Activated naive CD8-positive, alpha-beta T cell treated with anti-CD3 and anti-CD28 coated beads, Interleukin-2, amount 50 U/mL, for 24 hours (primary cell): ENCODE measurements at regions not wholly inside any gene's neighbourhood (a gene's known extent, or its start where the extent isn't known, plus 50 kb on each side); places are given as distances from the start of the nearest gene placed in this dataset.
"Not testable (repeated sequence)": the region's sequence is repeated elsewhere in the genome, so short reads cannot be mapped to it uniquely, and the experiment has no call there.

ENCODE experiments used
- ATAC-seq: fragments of 150-1000 bp; cut with Tn5 transposase; one replicate; pipeline ENCODE4 v1.10.0; 2021
- DNase-seq: peaks from one replicate; pipeline ENCODE4 v3.0.0; 2021
- H3K27ac Mint-ChIP-seq: one replicate; pipeline ENCODE4 v1.8.0; 2021; ENCODE audit warnings: mild to moderate bottlenecking, mixed read lengths
- H3K27me3 Mint-ChIP-seq: one replicate; pipeline ENCODE4 v1.8.0; 2021; ENCODE audit warnings: mixed read lengths
- H3K36me3 Mint-ChIP-seq: one replicate; pipeline ENCODE4 v1.8.0; 2021; ENCODE audit warnings: low read depth, mixed read lengths
- H3K4me1 Mint-ChIP-seq: one replicate; pipeline ENCODE4 v1.8.0; 2021; ENCODE audit warnings: mixed read lengths
- H3K4me3 Mint-ChIP-seq: one replicate; pipeline ENCODE4 v1.8.0; 2021; ENCODE audit warnings: mild to moderate bottlenecking, moderate library complexity, mixed read lengths
- H3K9me3 Mint-ChIP-seq: one replicate; pipeline ENCODE4 v1.8.0; 2021; ENCODE audit warnings: mixed read lengths

DNA sequence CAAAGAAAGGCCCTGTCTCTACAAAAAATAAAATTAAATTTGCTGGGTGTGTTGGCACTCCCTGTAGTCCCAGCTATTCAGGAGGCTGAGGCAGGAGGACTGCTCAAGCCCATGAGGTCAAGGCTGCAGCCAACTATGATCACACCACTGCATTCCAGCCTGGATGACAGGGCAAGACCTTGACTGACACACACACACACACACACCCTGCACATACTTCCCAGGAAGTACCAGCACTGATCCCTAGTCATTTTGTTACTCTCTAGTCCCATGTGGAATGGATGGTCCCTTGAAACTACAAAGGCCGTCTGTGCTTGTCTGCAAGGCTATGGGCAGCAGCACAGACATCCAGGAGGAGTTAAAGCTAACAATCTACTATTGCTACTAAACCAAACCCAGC is 59.7 kb upstream of the CYP2D6 start:
- DNase-seq (no peak), ATAC-seq (no peak)
- Mint-ChIP-seq H3K9me3 (no peaks in the 10 kb centered on the region), H3K36me3 (peaks cover 9% of the 10 kb centered on the region), H3K27ac (no peak overlapping the region), H3K4me3 (no peak overlapping the region), H3K27me3 (no peaks in the 10 kb centered on the region), H3K4me1 (peaks cover 58% of the 10 kb centered on the region)

GRCh38 chr22:42189761-42190160 is 59.2 kb upstream of the CYP2D6 start:
- H3K4me3 Mint-ChIP-seq = no peak overlapping the region
- H3K4me1 Mint-ChIP-seq = peaks cover 55% of the 10 kb centered on the region
- no peaks in the 10 kb centered on the region for H3K27me3 Mint-ChIP-seq
- no peaks in the 10 kb centered on the region for H3K9me3 Mint-ChIP-seq
- H3K36me3 Mint-ChIP-seq = peaks cover 9% of the 10 kb centered on the region
- ATAC-seq (no peak), DNase-seq (no peak)
- H3K27ac Mint-ChIP-seq = no peak overlapping the region

GRCh38 chr22:42188808-42189447 is 58.3 kb upstream of the CYP2D6 start:
- Mint-ChIP-seq H3K27me3 (no peaks in the 10 kb centered on the region), H3K9me3 (no peaks in the 10 kb centered on the region), H3K27ac (peak overlapping the region; percentile 17), H3K4me1 (peaks cover 53% of the 10 kb centered on the region), H3K4me3 (no peak overlapping the region), H3K36me3 (peaks cover 9% of the 10 kb centered on the region)
- DNase-seq (no peak), ATAC-seq (peak; percentile 59)

GRCh38 chr22:42187646-42188045 is 57.0 kb upstream of the CYP2D6 start:
- ATAC-seq (no peak), DNase-seq (no peak)
- no peaks in the 10 kb centered on the region for H3K27me3 Mint-ChIP-seq
- no peaks in the 10 kb centered on the region for H3K9me3 Mint-ChIP-seq
- H3K4me1 Mint-ChIP-seq = peaks cover 53% of the 10 kb centered on the region
- no peak overlapping the region for H3K4me3 Mint-ChIP-seq
- no peak overlapping the region for H3K27ac Mint-ChIP-seq
- H3K36me3 Mint-ChIP-seq = peaks cover 9% of the 10 kb centered on the region

DNA sequence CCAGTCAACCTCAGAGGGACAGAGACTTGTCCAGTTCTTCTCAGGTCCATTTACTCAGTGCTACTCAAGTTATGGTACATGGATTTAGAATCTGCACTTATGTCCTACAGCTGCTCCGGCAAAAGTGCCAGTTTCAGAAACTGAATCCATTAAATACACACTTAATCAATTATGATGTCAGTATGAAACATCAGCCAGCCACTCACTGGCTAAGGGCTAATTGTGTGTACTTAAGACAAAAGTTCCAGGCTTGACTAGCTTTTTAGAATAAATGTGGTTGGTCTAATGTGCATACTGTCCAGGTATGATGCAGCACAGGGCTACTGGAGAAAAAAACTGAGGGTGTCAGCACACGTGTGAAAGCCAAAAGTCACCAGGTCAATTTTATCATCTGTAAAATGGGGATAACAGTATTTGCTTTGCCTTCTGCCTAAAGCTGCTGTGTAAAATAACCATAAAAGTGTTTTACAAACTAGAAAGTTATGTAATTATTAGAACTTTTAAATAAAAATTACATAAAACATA is 55.4 kb upstream of the CYP2D6 start:
- Mint-ChIP-seq H3K9me3 (no peaks in the 10 kb centered on the region), H3K27ac (no peak overlapping the region), H3K4me3 (no peak overlapping the region), H3K36me3 (peaks cover 5% of the 10 kb centered on the region), H3K27me3 (no peaks in the 10 kb centered on the region), H3K4me1 (peaks cover 62% of the 10 kb centered on the region)
- no peak for DNase-seq
- ATAC-seq = no peak

GRCh38 chr22:42184852-42185251 is 54.2 kb upstream of the CYP2D6 start:
- ATAC-seq (no peak), DNase-seq (no peak)
- peaks cover 73% of the 10 kb centered on the region for H3K4me1 Mint-ChIP-seq
- H3K4me3 Mint-ChIP-seq = no peak overlapping the region
- H3K9me3 Mint-ChIP-seq = no peaks in the 10 kb centered on the region
- H3K27me3 Mint-ChIP-seq = no peaks in the 10 kb centered on the region
- no peak overlapping the region for H3K27ac Mint-ChIP-seq
- peaks cover 9% of the 10 kb centered on the region for H3K36me3 Mint-ChIP-seq

- Mint-ChIP-seq H3K36me3 (peaks cover 16% of the 10 kb centered on the region), H3K4me1 (peaks cover 71% of the 10 kb centered on the region)
- peak; percentile 59 for ATAC-seq
- not testable (repeated sequence) for H3K9me3 Mint-ChIP-seq, H3K4me3 Mint-ChIP-seq, DNase-seq, H3K27ac Mint-ChIP-seq, H3K27me3 Mint-ChIP-seq
Measured at GRCh38 chr22:42183461-42184059, 53.0 kb upstream of the CYP2D6 start.

DNA sequence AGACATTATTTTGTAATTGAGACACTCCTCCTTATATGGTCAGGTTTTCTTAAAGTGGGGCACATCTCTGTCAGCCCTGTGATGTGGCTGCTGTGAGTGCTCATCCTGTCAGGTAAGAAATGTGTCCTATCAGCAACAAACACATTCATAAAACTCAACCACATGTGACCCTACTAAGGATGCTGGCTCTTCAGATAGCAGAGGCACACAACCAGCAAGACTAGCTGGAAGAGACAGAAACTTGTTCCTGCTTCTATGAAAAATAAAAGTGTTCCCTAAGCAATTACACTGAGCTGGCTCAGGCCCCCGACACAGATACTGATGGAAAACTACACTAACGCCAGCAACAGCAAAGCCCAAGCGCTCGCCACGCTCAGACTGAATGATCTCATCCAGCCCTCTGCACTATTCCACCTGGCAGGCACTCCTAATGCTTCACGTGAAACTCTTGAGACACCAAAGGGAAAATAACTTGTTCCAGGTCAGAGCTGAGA is 49.8 kb upstream of the CYP2D6 start:
- H3K4me1 Mint-ChIP-seq = peaks cover 79% of the 10 kb centered on the region
- H3K9me3 Mint-ChIP-seq = no peaks in the 10 kb centered on the region
- H3K27ac Mint-ChIP-seq = peak overlapping the region; percentile 62
- peak overlapping the region; percentile 20 for H3K4me3 Mint-ChIP-seq
- H3K36me3 Mint-ChIP-seq = peaks cover 24% of the 10 kb centered on the region
- no peaks in the 10 kb centered on the region for H3K27me3 Mint-ChIP-seq
- peak; percentile 77 for ATAC-seq
- DNase-seq = no peak
